CD14-positive monocyte (primary cell): ENCODE measurements at regions not wholly inside any gene's neighbourhood (a gene's known extent, or its start where the extent isn't known, plus 50 kb on each side); places are given as distances from the start of the nearest gene placed in this dataset.
"Not testable (repeated sequence)": the region's sequence is repeated elsewhere in the genome, so short reads cannot be mapped to it uniquely, and the experiment has no call there.

ENCODE experiments used
- DNase-seq, 3 donors: peaks; one replicate each; pipeline ENCODE4 v3.0.0-alpha.2; 2011 to 2022
- H2AFZ ChIP-seq: 2 replicates; pipeline ENCODE4 v1.6.0; 2012; ENCODE audit warnings: mild to moderate bottlenecking, low read depth, low read length, inconsistent platforms; ENCODE audit not compliant: insufficient read depth, poor library complexity, severe bottlenecking
- H3K27ac ChIP-seq, 2 donors: 1 replicate in 1 of 2; 2 replicates in 1 of 2; pipeline ENCODE4 v1.5.1; 2012 to 2013; ENCODE audit warnings: low read length in 2 of 2, control low read depth in 1 of 2, inconsistent platforms in 1 of 2, low read depth in 1 of 2, mild to moderate bottlenecking in 1 of 2
- H3K27me3 ChIP-seq, 2 donors: one replicate each; pipeline versions ENCODE4 v1.6.0 to v1.6.1; 2011 to 2013; ENCODE audit warnings: low read length in 2 of 2; ENCODE audit not compliant: control insufficient read depth in 2 of 2, insufficient read depth in 2 of 2
- H3K36me3 ChIP-seq, 2 donors: replicated peaks in 1 of 2; 1 replicate in 1 of 2; 2 replicates in 1 of 2; pipeline versions ENCODE4 v1.5.1 to v1.6.1; 2012 to 2013; ENCODE audit warnings: low read length in 2 of 2, control low read depth in 1 of 2, inconsistent platforms in 1 of 2, mild to moderate bottlenecking in 1 of 2; ENCODE audit not compliant: insufficient read depth in 2 of 2, control insufficient read depth in 1 of 2
- H3K4me1 ChIP-seq, 2 donors: 1 replicate in 1 of 2; 2 replicates in 1 of 2; pipeline versions ENCODE4 v1.5.1 to v1.6.1; 2012 to 2013; ENCODE audit warnings: low read length in 2 of 2, control low read depth in 1 of 2, inconsistent platforms in 1 of 2, mild to moderate bottlenecking in 1 of 2, moderate library complexity in 1 of 2; ENCODE audit not compliant: insufficient read depth in 2 of 2, control insufficient read depth in 1 of 2
- H3K4me2 ChIP-seq: replicated peaks from 2 replicates; pipeline ENCODE3; 2012; ENCODE audit warnings: low read length, moderate library complexity, mild to moderate bottlenecking; ENCODE audit not compliant: poor library complexity, severe bottlenecking; ENCODE audit errors: extremely low read depth
- H3K4me3 ChIP-seq, 3 experiments: fragments of 200-600 bp in 1 of 3; sonication (generic) in 1 of 3; replicated peaks in 1 of 3; 1 replicate in 2 of 3; 2 replicates in 1 of 3; pipeline ENCODE4 v1.5.1; 2011 to 2013; ENCODE audit warnings: low read length in 3 of 3, mild to moderate bottlenecking in 3 of 3, control low read depth in 2 of 3, low read depth in 2 of 3, inconsistent platforms in 1 of 3, moderate library complexity in 1 of 3
- H3K79me2 ChIP-seq: 2 replicates; pipeline ENCODE4 v1.6.0; 2012; ENCODE audit warnings: mild to moderate bottlenecking, control low read depth, inconsistent platforms, low read length, moderate library complexity; ENCODE audit not compliant: insufficient read depth
- H3K9ac ChIP-seq: 2 replicates; pipeline ENCODE4 v1.6.0; 2017; ENCODE audit warnings: low read length, mild to moderate bottlenecking; ENCODE audit not compliant: insufficient read depth, poor library complexity, severe bottlenecking
- H3K9me3 ChIP-seq, 2 donors: replicated peaks in 1 of 2; 1 replicate in 1 of 2; 2 replicates in 1 of 2; pipeline versions ENCODE4 v1.5.1 to v1.6.1; 2012 to 2013; ENCODE audit warnings: low read length in 2 of 2, control low read depth in 1 of 2; ENCODE audit not compliant: control insufficient read depth in 1 of 2, insufficient read depth in 1 of 2
- H4K20me1 ChIP-seq: 2 replicates; pipeline ENCODE4 v1.6.0; 2012; ENCODE audit warnings: mild to moderate bottlenecking, low read length, control low read depth, moderate library complexity; ENCODE audit not compliant: insufficient read depth
- H3K27ac Mint-ChIP-seq, 7 donors: one replicate each; pipeline ENCODE4 v1.8.0; 2020; ENCODE audit warnings: mild to moderate bottlenecking in 7 of 7, mixed read lengths in 7 of 7, moderate library complexity in 6 of 7, inconsistent platforms in 2 of 7
- H3K27me3 Mint-ChIP-seq, 3 donors: one replicate each; pipeline ENCODE4 v1.8.0; 2021 to 2022; ENCODE audit warnings: low read depth in 3 of 3, mild to moderate bottlenecking in 3 of 3, mixed read lengths in 3 of 3, moderate library complexity in 3 of 3, inconsistent platforms in 1 of 3
- H3K36me3 Mint-ChIP-seq, 2 donors: one replicate each; pipeline ENCODE4 v1.8.0; 2020; ENCODE audit warnings: mixed read lengths in 2 of 2, inconsistent platforms in 1 of 2, mild to moderate bottlenecking in 1 of 2
- H3K4me1 Mint-ChIP-seq: one replicate; pipeline ENCODE4 v1.8.0; 2020; ENCODE audit warnings: mild to moderate bottlenecking, mixed read lengths
- H3K4me3 Mint-ChIP-seq, 2 donors: one replicate each; pipeline ENCODE4 v1.8.0; 2020; ENCODE audit warnings: mild to moderate bottlenecking in 2 of 2, mixed read lengths in 2 of 2, moderate library complexity in 1 of 2
- H3K9me3 Mint-ChIP-seq, 7 donors: one replicate each; pipeline ENCODE4 v1.8.0; 2020 to 2022; ENCODE audit warnings: mixed read lengths in 7 of 7, mild to moderate bottlenecking in 6 of 7, moderate library complexity in 6 of 7, inconsistent platforms in 2 of 7
- WGBS: methylation state at CpG from one replicate; pipeline ENCODE4 v1.1.5; 2013; ENCODE audit warnings: missing lambda C conversion rate; ENCODE audit not compliant: insufficient coverage; 5-methylcytosine and 5-hydroxymethylcytosine counted together
- intact Hi-C, 2 donors: fragments of 100-400 bp; cut with micrococcal nuclease; formaldehyde crosslinking; loops; one replicate each; pipeline versions ENCODE4 v1.15.0 to v1.15.1; 2023

DNA sequence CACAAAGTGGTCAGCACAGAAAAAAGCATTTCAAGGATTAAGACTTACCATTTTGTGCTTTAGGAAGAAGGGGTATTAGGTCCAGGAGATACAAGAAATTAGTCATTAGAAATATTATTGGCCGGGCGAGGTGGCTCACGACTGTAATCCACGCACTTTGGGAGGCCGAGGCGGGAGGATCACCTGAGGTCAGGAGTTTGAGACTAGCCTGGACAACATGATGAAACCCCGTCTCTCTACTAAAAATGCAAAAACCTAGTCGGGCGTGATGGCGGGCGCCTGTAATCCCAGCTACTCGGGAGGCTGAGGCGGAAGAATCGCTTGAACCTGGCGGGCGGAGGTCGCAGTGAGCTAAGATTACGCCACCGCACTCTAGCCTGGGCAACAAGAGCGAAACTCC is 111.0 kb downstream of the DDX11 start:
- H3K27me3 ChIP-seq, H3K9ac ChIP-seq, H3K4me3 ChIP-seq, H2AFZ ChIP-seq, H3K4me2 ChIP-seq, H3K27me3 Mint-ChIP-seq, intact Hi-C loops, DNase-seq, H3K4me1 ChIP-seq, H3K4me1 Mint-ChIP-seq, H3K4me3 Mint-ChIP-seq, H3K36me3 ChIP-seq, H3K27ac Mint-ChIP-seq, H3K9me3 ChIP-seq, H3K36me3 Mint-ChIP-seq, H3K27ac ChIP-seq, H4K20me1 ChIP-seq, H3K9me3 Mint-ChIP-seq, H3K79me2 ChIP-seq: not testable (repeated sequence)
- WGBS = 95% methylated on average over 4 of the region's 20 CpGs

DNA sequence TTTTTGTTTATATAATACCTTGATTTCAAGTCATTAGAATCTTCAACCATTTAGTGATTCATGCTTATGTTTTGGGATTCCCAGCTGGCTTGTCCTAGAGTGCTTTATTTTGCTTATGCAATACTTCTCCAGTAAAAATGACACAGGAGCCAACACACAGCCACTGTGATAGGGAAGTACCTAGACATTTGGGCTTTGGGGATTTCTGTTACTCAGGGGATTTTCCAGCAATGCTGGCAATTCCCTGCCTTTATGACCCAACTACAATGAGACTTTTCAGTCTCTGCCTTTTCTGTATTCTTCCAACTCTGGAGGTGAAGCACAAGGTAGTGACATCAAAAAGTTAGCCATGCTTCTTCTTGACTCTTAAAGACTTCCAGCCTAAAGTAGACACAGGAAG is 119.0 kb downstream of the DDX11 start:
- intact Hi-C loops, H2AFZ ChIP-seq, H4K20me1 ChIP-seq, H3K36me3 Mint-ChIP-seq, H3K36me3 ChIP-seq, H3K4me1 ChIP-seq, H3K79me2 ChIP-seq, H3K27ac ChIP-seq, H3K4me2 ChIP-seq, H3K27me3 Mint-ChIP-seq, H3K27ac Mint-ChIP-seq, H3K9ac ChIP-seq, H3K4me3 ChIP-seq, H3K9me3 ChIP-seq, H3K4me3 Mint-ChIP-seq, H3K27me3 ChIP-seq, H3K4me1 Mint-ChIP-seq, H3K9me3 Mint-ChIP-seq: not testable (repeated sequence)
- peak in 1 of 3 donors; percentile 34 for DNase-seq

DNA sequence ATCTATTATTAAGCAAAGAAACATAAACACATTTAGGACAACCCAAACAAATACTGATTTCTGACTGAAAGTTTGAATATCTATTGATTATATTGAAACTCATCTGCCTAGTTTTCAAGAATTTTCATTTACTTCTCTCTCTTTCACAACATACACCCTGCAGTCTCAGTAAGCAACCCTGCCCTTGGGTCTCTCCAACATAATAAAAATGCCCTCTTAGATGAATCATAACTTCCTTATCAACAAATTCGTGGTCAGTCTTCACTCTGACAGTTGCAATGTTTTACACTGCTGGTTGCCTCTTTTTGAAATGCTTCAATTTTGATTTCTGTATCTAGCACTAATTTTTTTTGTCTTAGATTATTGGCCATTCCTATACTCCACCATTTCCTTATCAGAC is 122.0 kb downstream of the DDX11 start:
- DNase-seq, H3K4me1 Mint-ChIP-seq, H3K36me3 Mint-ChIP-seq, H3K36me3 ChIP-seq, H3K9me3 Mint-ChIP-seq, H2AFZ ChIP-seq, H3K4me3 ChIP-seq, H3K4me2 ChIP-seq, H3K4me3 Mint-ChIP-seq, H3K4me1 ChIP-seq, H3K27ac Mint-ChIP-seq, H3K9me3 ChIP-seq, H3K9ac ChIP-seq, H3K27me3 Mint-ChIP-seq, H3K79me2 ChIP-seq, H3K27me3 ChIP-seq, intact Hi-C loops, H4K20me1 ChIP-seq, H3K27ac ChIP-seq: not testable (repeated sequence)
- WGBS = no CpG with 5 or more reads among the region's 1 CpG

DNA sequence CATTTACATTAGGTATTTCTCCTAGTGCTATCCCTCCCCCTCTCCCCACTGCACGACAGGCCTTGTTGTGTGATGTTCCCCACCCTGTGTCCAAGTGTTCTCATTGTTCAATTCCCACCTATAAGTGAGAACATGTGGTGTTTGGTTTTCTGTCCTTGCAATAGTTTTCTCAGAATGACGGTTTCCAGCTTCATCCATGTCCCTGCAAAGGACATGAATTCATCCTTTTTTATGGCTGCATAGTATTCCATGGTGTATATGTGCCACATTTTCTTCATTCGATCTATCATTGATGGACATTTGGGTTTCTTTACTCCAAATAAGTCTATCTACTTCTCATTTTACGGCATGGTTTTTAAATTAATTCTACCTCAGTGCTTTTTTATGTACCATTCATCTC is 125.8 kb downstream of the DDX11 start:
- H3K9ac ChIP-seq, H3K27ac ChIP-seq, H3K27me3 Mint-ChIP-seq, H3K4me3 ChIP-seq, H3K27ac Mint-ChIP-seq, intact Hi-C loops, H2AFZ ChIP-seq, H3K27me3 ChIP-seq, H3K9me3 Mint-ChIP-seq, H3K9me3 ChIP-seq, H3K36me3 Mint-ChIP-seq, DNase-seq, H4K20me1 ChIP-seq, H3K36me3 ChIP-seq, H3K4me3 Mint-ChIP-seq, H3K4me2 ChIP-seq, H3K79me2 ChIP-seq, H3K4me1 ChIP-seq, H3K4me1 Mint-ChIP-seq: not testable (repeated sequence)
- no CpG with 5 or more reads among the region's 4 CpGs for WGBS
